Endothelial cell of umbilical vein (primary cell): ENCODE measurements at regions not wholly inside any gene's neighbourhood (a gene's known extent, or its start where the extent isn't known, plus 50 kb on each side); places are given as distances from the start of the nearest gene placed in this dataset.

Source experiments
- BruUV-seq: library from RNA; stranded (reverse); fragments of 400-500 nt; replicated peaks from 2 replicates; lab custom pipeline; 2021; lab: Mats Ljungman, UMichigan
- CTCF ChIA-PET: fragments of 300-600, 350-600 bp; sonication (Branson Sonifier 250); formaldehyde crosslinking; loops from one replicate; lab custom pipeline; 2021; ENCODE audit warnings: antibody characterized with exemption, inconsistent platforms; lab: Charles Lee
- POLR2A ChIA-PET: fragments of 300-600, 350-600 bp; sonication (Branson Sonifier 250); formaldehyde crosslinking; loops from one replicate; lab custom pipeline; 2021; ENCODE audit warnings: antibody characterized with exemption, inconsistent platforms; lab: Charles Lee
- DNase-seq: peaks from one replicate; pipeline ENCODE4 v3.0.0-alpha.2; 2011; ENCODE audit warnings: low read depth, low spot score
- FAIRE-seq: peaks from 2 replicates; lab custom pipeline; 2011; peaks lifted over from hg19 to GRCh38; lab: Jason Lieb, UNC
- H2AFZ ChIP-seq: 2 replicates; pipeline ENCODE4 v1.6.0; 2012; ENCODE audit warnings: low read depth, low read length, control low read depth, inconsistent platforms
- H3K27ac ChIP-seq: 2 replicates; pipeline ENCODE4 v1.5.1; 2011; ENCODE audit warnings: low read depth, mild to moderate bottlenecking, control low read depth, low read length, moderate library complexity; ENCODE audit not compliant: insufficient read depth
- H3K27me3 ChIP-seq, 2 experiments: 2 replicates each; pipeline versions ENCODE4 v1.6.0 to v1.6.1; 2011; ENCODE audit warnings: low read length in 2 of 2, mixed read lengths in 1 of 2; ENCODE audit not compliant: control insufficient read depth in 2 of 2, insufficient read depth in 2 of 2
- H3K36me3 ChIP-seq, 2 experiments: 2 replicates in 1 of 2; 3 replicates in 1 of 2; pipeline ENCODE4 v1.5.1; 2011; ENCODE audit warnings: low read length in 2 of 2, mild to moderate bottlenecking in 1 of 2, moderate library complexity in 1 of 2; ENCODE audit not compliant: control insufficient read depth in 2 of 2, insufficient read depth in 2 of 2; ENCODE audit errors: extremely low read depth in 1 of 2
- H3K4me1 ChIP-seq: 3 replicates; pipeline ENCODE4 v1.5.1; 2011; ENCODE audit warnings: mild to moderate bottlenecking, low read length; ENCODE audit not compliant: control insufficient read depth, insufficient read depth; ENCODE audit errors: extremely low read depth
- H3K4me2 ChIP-seq: 2 replicates; pipeline ENCODE4 v1.6.1; 2011; ENCODE audit warnings: low read length, control low read depth, mixed read lengths; ENCODE audit not compliant: insufficient read depth
- H3K4me3 ChIP-seq, 3 experiments: fragments of 200-600 bp in 1 of 3; sonication (generic), shearing (Covaris generic) in 1 of 3; replicated peaks in 1 of 3; 2 replicates each; pipeline ENCODE4 v1.5.1; 2011 to 2016; ENCODE audit warnings: control low read depth in 3 of 3, low read length in 3 of 3, mild to moderate bottlenecking in 2 of 3, inconsistent platforms in 1 of 3, low read depth in 1 of 3, moderate library complexity in 1 of 3; ENCODE audit not compliant: insufficient read depth in 1 of 3
- H3K79me2 ChIP-seq: 2 replicates; pipeline ENCODE4 v1.6.0; 2012; ENCODE audit warnings: low read length, inconsistent platforms; ENCODE audit not compliant: control insufficient read depth, insufficient read depth
- H3K9ac ChIP-seq: replicated peaks from 2 replicates; pipeline ENCODE3; 2011; ENCODE audit warnings: low read length, control low read depth; ENCODE audit not compliant: insufficient read depth; ENCODE audit errors: extremely low read depth
- H3K9me1 ChIP-seq: replicated peaks from 3 replicates; pipeline ENCODE4 v1.6.0; 2011; ENCODE audit warnings: mild to moderate bottlenecking, low read length; ENCODE audit not compliant: control insufficient read depth, insufficient read depth; ENCODE audit errors: extremely low read depth
- H3K9me3 ChIP-seq: replicated peaks from 2 replicates; pipeline ENCODE4 v1.5.1; 2012; ENCODE audit warnings: low read length, inconsistent platforms; ENCODE audit not compliant: control insufficient read depth, insufficient read depth
- H4K20me1 ChIP-seq: replicated peaks from 2 replicates; pipeline ENCODE3; 2011; ENCODE audit warnings: mild to moderate bottlenecking, low read length; ENCODE audit not compliant: control insufficient read depth, insufficient read depth; ENCODE audit errors: extremely low read depth
- CTCF ChIP-seq, 2 donors: IDR thresholded peaks; 1 replicate in 1 of 2; 2 replicates in 1 of 2; pipeline ENCODE4 v1.5.1; 2011; ENCODE audit warnings: low read length in 2 of 2, mild to moderate bottlenecking in 2 of 2, moderate library complexity in 2 of 2, control low read depth in 1 of 2, inconsistent platforms in 1 of 2, low read depth in 1 of 2; ENCODE audit not compliant: insufficient read depth in 1 of 2; ENCODE audit errors: extremely low read depth in 1 of 2
- EZH2 ChIP-seq: IDR thresholded peaks from 2 replicates; pipeline ENCODE4 v1.6.1; 2012; ENCODE audit warnings: borderline replicate concordance, low read depth, mild to moderate bottlenecking, moderate library complexity, low read length, inconsistent platforms; ENCODE audit not compliant: severe bottlenecking
- FOS ChIP-seq: IDR thresholded peaks from 2 replicates; pipeline ENCODE4 v1.6.1; 2011; ENCODE audit warnings: mild to moderate bottlenecking, low read length, moderate library complexity, borderline replicate concordance; ENCODE audit not compliant: insufficient read depth
- GATA2 ChIP-seq: IDR thresholded peaks from 2 replicates; pipeline ENCODE4 v1.7.0; 2011; ENCODE audit warnings: low read depth, mild to moderate bottlenecking, moderate library complexity, mixed read lengths, low read length; ENCODE audit not compliant: insufficient read length, insufficient read depth
- JUN ChIP-seq: IDR thresholded peaks from 2 replicates; pipeline ENCODE4 v1.6.1; 2011; ENCODE audit warnings: borderline replicate concordance, low read depth; ENCODE audit not compliant: insufficient read length, insufficient read depth
- MAX ChIP-seq: IDR thresholded peaks from 2 replicates; pipeline ENCODE4 v1.6.1; 2011; ENCODE audit not compliant: insufficient read depth, insufficient read length
- MYC ChIP-seq: IDR thresholded peaks from one replicate; pipeline ENCODE4 v1.6.1; 2011; ENCODE audit warnings: mild to moderate bottlenecking, low read depth, low read length
- POLR2A ChIP-seq: IDR thresholded peaks from 2 replicates; pipeline ENCODE4 v1.6.1; 2012; ENCODE audit warnings: low read depth, mild to moderate bottlenecking, control low read depth, low read length
- POLR2AphosphoS5 ChIP-seq: IDR thresholded peaks from 2 replicates; pipeline ENCODE4 v1.6.1; 2012; ENCODE audit warnings: low read depth, mild to moderate bottlenecking, control low read depth, low read length, moderate library complexity; ENCODE audit not compliant: insufficient read depth
- dilution Hi-C: fragments of 300-500 bp; cut with MboI; formaldehyde crosslinking; loops from one replicate; pipeline ENCODE4 v1.15.0; 2019; ENCODE audit warnings: low sequenced_read_pairs; ENCODE audit not compliant: extremely low pct_ligation_motif_present
- intact Hi-C: fragments of 100-400 bp; cut with micrococcal nuclease; formaldehyde crosslinking; loops from one replicate; pipeline ENCODE4 v1.10.0; 2022

GRCh38 chr7:125645770-125646169 lies 716.1 kb upstream of the POT1 start:
- no TSS peak for BruUV-seq

More at GRCh38 chr7:125645770-125646169, 716.1 kb upstream of the POT1 start:
- intact Hi-C loops (no loop called here), dilution Hi-C loops (no loop called here)
- H4K20me1 ChIP-seq = no peaks in the 10 kb centered on the region
- H3K4me2 ChIP-seq = no peak overlapping the region
- no peaks in the 10 kb centered on the region for H3K9me3 ChIP-seq
- H3K27ac ChIP-seq = no peak overlapping the region
- no peaks in the 10 kb centered on the region for H3K9me1 ChIP-seq
- ChIA-PET POLR2A (no interaction called here), CTCF (interaction anchor here (0.7 kb wide), 1 partner anchor 113 kb away, joined by 3 read pairs; no protein-coding TSS in a partner anchor)
- no peak overlapping the region for H3K4me3 ChIP-seq
- no peak for DNase-seq
- no peaks in the 10 kb centered on the region for H3K79me2 ChIP-seq
- no peaks in the 10 kb centered on the region for H3K36me3 ChIP-seq
- no peak overlapping the region for H2AFZ ChIP-seq
- no peak for FAIRE-seq
- H3K9ac ChIP-seq = no peak overlapping the region
- H3K27me3 ChIP-seq = no peaks in the 10 kb centered on the region
- H3K4me1 ChIP-seq = no peaks in the 10 kb centered on the region
- TF ChIP-seq EZH2 (no peak), GATA2 (no peak), CTCF (IDR thresholded peaks at IDR 0.05; ENCODE audit: extremely low read depth in 1 of 2, insufficient read depth in 1 of 2, low read depth in 1 of 2, low read length in 2 of 2) (no peak), POLR2A (no peak), FOS (no peak), MAX (no peak), JUN (no peak), POLR2AphosphoS5 (no peak), MYC (no peak)
